SK-N-MC (cell line): ENCODE measurements at regions not wholly inside any gene's neighbourhood (a gene's known extent, or its start where the extent isn't known, plus 50 kb on each side); places are given as distances from the start of the nearest gene placed in this dataset.

Source experiments
- EZH2 ChIP-seq: fragments of 200-600 bp; sonication (generic); IDR thresholded peaks from one replicate; pipeline ENCODE4 v1.6.1; 2017; ENCODE audit warnings: antibody characterized with exemption
- FOXP2 ChIP-seq: optimal IDR thresholded peaks from 2 replicates; pipeline ENCODE3; 2011; ENCODE audit warnings: mild to moderate bottlenecking, moderate library complexity; ENCODE audit not compliant: insufficient read depth; ENCODE audit errors: extremely low read length, control extremely low read depth
- POLR2AphosphoS5 ChIP-seq: IDR thresholded peaks from 2 replicates; pipeline ENCODE4 v1.6.1; 2012; ENCODE audit warnings: mild to moderate bottlenecking, low read depth, low read length, borderline replicate concordance

DNA sequence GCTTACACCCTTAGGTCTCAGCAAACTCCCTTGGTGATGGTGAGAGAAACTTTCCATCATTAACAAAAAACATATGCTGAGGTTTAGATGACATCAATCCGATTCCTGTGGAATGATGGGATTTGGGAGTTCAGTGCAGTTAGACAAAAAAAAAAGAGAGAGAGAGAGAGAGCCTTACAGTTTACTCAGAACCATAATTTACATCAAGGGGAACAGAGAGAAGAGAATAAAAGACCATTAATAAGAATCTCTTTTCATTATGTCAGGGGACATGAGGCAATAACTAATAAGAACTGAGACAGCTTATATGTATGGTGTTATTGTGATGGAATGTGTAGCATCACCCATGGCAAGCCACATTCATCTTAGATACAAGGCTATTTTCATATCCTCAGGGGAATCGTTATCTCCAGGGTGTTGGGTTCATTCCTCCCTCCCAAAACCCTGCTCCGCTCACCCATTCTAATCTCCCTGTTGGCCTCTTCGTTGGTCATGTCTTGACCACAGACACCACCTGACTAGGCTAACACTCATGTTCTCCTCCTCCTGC lies 175.7 kb upstream of the MXRA5 start:
- TF ChIP-seq EZH2 (no peak), FOXP2 (no peak), POLR2AphosphoS5 (no peak)
